ENCODE measurements at regions not wholly inside any gene's neighbourhood (a gene's known extent, or its start where the extent isn't known, plus 50 kb on each side); places are given as distances from the start of the nearest gene placed in this dataset.

DNA sequence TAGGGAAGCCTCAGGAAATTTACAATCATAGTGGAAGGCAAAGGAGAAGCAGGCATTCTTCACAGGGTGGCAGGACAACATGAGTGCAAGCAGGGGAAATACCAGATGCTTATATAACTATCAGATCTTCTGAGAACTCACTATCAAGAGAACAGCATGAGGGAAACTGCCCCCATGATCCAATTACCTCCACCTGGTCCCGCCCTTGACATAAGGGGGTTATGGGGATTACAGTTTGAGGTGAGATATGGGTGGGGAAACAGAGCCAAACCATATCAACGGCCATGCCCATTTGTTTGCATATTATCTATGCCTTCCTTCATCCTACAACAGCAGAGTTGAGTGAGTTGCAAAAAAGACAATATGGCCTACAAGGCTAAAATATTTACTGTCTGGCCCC is 140.2 kb upstream of the CCDC196 start:
- no peak overlapping the region for H3K4me3 ChIP-seq (replicated peaks; ENCODE audit: low read depth, low read length)
- DNase-seq (ENCODE audit: low read depth), result no peak
- TF ChIP-seq, protein P1, sequence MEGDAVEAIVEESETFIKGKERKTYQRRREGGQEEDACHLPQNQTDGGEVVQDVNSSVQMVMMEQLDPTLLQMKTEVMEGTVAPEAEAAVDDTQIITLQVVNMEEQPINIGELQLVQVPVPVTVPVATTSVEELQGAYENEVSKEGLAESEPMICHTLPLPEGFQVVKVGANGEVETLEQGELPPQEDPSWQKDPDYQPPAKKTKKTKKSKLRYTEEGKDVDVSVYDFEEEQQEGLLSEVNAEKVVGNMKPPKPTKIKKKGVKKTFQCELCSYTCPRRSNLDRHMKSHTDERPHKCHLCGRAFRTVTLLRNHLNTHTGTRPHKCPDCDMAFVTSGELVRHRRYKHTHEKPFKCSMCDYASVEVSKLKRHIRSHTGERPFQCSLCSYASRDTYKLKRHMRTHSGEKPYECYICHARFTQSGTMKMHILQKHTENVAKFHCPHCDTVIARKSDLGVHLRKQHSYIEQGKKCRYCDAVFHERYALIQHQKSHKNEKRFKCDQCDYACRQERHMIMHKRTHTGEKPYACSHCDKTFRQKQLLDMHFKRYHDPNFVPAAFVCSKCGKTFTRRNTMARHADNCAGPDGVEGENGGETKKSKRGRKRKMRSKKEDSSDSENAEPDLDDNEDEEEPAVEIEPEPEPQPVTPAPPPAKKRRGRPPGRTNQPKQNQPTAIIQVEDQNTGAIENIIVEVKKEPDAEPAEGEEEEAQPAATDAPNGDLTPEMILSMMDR (IDR thresholded peaks at IDR 0.05; ENCODE audit: low read length, missing control alignments), result no peak

DNA sequence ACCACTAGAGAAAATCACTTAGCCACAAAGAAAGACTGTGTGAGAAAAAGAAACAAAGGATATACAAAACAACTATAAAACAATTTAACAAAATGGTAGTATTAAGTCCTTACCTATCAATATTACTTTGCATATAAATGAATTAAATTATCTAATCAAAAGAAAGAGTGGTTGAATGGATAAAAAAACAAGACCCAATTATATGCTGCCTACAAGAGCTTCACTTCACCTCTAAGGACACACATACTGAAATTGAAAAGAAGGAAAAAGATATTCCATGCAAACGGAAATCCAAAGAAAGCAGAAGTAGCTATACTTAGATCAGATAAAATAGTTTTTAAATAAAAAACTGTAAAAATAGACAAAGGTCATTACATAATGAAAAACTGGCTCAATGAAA is 134.9 kb upstream of the CCDC196 start:
- no peak overlapping the region for H3K4me3 ChIP-seq (replicated peaks; ENCODE audit: low read depth, low read length)
- TF ChIP-seq, protein P1 (IDR thresholded peaks at IDR 0.05; ENCODE audit: low read length, missing control alignments), result no peak
- no peak for DNase-seq (ENCODE audit: low read depth)

DNA sequence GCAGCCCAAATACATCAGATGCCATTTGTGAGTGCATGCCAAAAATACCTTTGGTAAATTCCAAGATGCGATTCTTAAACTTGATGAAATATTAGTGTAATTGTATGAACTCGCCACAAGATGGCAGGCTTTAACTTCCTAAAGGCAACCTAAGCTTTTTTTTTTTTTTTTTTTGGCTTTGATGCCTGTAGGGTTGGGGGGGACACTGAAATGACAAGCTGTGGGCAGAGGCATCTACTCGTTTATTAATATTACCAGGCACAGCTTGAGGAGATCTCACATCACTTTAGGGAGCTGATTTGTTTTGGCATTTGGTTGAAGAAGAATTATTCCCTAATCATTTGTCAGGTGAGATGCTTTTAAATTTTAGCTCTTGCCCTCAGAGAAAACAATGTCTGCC is 126.7 kb upstream of the CCDC196 start:
- H3K4me3 ChIP-seq (replicated peaks; ENCODE audit: low read depth, low read length), result no peak overlapping the region
- TF ChIP-seq, protein P1 (IDR thresholded peaks at IDR 0.05; ENCODE audit: low read length, missing control alignments), result peak; percentile 59
- DNase-seq (ENCODE audit: low read depth), result peak; percentile 82

DNA sequence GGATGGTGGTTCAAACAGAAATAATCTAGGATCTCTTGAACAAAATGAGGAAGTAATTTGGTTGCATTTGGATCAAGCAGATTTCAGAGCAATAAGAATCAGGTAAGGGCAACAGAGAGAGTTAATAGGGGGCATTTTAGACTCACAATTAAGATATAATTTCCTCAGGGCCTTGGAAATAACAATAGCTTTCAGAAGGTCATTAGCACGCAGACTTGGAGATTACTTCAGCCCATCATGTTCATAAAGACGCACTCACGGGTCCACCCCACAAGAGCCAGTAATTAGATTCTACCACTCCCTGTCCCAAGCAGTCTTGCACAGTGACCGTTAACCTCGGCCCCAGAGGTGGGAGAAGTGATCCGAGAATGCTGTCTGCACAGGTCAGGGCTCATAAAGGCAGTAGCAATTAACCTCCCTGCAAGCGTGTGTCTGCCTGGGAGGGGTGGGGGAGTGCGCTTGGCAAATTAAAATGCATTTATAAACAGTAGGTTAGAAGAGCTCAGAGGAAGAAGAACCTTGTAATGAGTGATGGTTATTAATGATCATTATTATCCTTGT is 125.7 kb upstream of the CCDC196 start:
- TF ChIP-seq, protein P1 (IDR thresholded peaks at IDR 0.05; ENCODE audit: low read length, missing control alignments), result no peak
- DNase-seq (ENCODE audit: low read depth), result no peak

DNA sequence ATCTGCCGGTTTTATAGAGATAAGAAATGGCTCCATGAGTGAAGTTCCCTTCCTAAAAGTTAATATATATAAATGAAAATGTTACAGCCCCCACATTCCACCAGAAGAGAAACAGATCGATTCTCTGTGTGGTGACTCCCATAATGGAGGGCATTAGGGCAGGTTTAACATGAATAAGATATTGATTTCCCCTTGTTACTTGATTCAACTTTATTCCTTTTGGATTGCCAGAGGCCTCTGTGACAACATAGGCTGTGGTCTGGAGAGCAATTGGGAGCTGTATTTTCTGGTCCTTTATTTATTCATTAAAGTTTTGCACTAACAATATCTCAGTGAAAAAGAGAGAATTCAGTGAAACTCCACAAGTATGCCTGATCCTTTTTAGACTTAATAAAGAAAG is 125.2 kb upstream of the CCDC196 start:
- DNase-seq (ENCODE audit: low read depth), result no peak
- TF ChIP-seq, protein P1 (IDR thresholded peaks at IDR 0.05; ENCODE audit: low read length, missing control alignments), result no peak
- no peak overlapping the region for H3K4me3 ChIP-seq (replicated peaks; ENCODE audit: low read depth, low read length)

More for the DNA sequence above, 125.7 kb upstream of the CCDC196 start:
- no peak overlapping the region for H3K4me3 ChIP-seq (replicated peaks; ENCODE audit: low read depth, low read length)

DNA sequence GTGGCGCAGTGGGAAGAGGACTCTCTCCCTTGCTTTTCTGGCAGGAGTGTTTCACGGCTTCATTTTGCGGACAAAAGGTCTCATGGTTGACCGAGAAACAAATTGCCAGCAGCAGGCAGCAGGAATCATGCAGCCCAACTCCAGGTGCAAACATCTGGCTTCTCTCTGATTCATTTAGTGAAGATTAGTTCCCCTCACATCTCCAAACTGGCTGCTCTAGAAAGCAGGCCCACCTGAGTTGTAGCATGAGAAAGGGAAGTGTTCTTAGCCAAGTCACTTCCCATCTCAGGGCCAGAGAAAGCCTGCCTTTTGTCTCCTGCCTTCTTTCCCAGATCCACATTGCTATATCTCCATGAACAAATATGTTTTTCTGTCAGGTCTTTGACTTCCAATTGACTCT is 120.8 kb upstream of the CCDC196 start:
- TF ChIP-seq, protein P1 (IDR thresholded peaks at IDR 0.05; ENCODE audit: low read length, missing control alignments), result no peak
- H3K4me3 ChIP-seq (replicated peaks; ENCODE audit: low read depth, low read length), result no peak overlapping the region
- DNase-seq (ENCODE audit: low read depth), result no peak

DNA sequence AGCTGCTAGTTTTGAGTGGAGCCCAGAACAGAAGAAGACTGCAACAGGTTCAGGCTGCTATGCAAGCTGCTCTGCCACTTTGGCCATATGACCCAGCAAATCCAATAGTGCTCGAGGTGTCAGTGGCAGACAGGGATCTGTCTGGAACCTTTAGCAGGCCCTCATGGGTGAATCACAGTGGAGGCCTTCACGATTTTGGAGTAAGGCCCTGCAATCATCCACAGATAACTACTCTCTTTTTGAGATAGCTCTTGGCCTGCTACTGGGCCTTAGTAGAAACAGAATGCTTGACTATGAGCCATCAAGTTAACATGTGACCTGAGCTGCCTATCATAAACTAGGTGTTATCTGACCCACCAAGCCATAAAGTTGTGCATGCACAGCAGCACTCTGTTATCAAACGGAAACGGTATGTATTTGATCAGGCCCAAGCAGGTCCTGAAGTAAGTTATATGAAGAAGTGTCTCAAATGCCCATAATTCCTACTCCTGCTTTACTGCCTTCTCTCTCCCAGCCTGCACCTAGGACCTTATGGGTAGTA is 116.9 kb upstream of the CCDC196 start:
- no peak for DNase-seq (ENCODE audit: low read depth)

More for the DNA sequence above, 116.9 kb upstream of the CCDC196 start:
- H3K4me3 ChIP-seq (replicated peaks; ENCODE audit: low read depth, low read length), result no peak overlapping the region
- TF ChIP-seq, protein P1 (IDR thresholded peaks at IDR 0.05; ENCODE audit: low read length, missing control alignments), result no peak
